MM.1S (cell line): ENCODE measurements at regions not wholly inside any gene's neighbourhood (a gene's known extent, or its start where the extent isn't known, plus 50 kb on each side); places are given as distances from the start of the nearest gene placed in this dataset.
"Not testable (repeated sequence)": the region's sequence is repeated elsewhere in the genome, so short reads cannot be mapped to it uniquely, and the experiment has no call there.

Experiments used
- EZH2 ChIP-seq: fragments of 300-600 bp; sonication (generic); optimal IDR thresholded peaks from 2 replicates; pipeline ENCODE3; 2017; ENCODE audit warnings: low read depth, mild to moderate bottlenecking, antibody characterized with exemption, low read length, mixed read lengths
- EZH2phosphoT487 ChIP-seq: fragments of 300-600 bp; sonication (generic); IDR thresholded peaks from 2 replicates; pipeline ENCODE4 v1.6.1; 2018; ENCODE audit warnings: antibody characterized with exemption, low read length
- TF ChIP-seq, protein P1 (sequence below): fragments of 300-600 bp; sonication (generic); IDR thresholded peaks from 2 replicates; pipeline ENCODE4 v1.5.1; 2016; ENCODE audit warnings: antibody characterized with exemption, low read length, mixed read lengths

DNA sequence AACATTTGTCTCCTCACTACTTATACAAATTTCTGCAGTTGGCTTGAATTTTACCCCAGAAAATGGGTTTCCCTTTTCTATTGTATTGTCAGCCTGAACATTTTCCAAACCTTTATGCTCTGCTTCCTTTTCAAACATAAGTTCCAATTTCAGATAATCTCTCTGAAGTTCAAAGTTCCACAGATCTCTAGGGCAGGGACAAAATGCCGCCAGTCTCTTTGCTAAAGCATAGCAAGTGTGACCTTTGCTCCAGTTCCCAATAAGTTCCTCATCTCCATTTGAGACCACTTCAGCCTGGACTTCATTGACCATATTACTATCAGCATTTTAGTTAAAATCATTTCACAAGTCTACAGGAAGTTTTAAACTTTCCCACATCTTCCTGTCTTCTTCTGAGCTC lies 571.1 kb upstream of the NRSN1 start:
- TF ChIP-seq EZH2, EZH2phosphoT487: not testable (repeated sequence)
- TF ChIP-seq, protein P1, sequence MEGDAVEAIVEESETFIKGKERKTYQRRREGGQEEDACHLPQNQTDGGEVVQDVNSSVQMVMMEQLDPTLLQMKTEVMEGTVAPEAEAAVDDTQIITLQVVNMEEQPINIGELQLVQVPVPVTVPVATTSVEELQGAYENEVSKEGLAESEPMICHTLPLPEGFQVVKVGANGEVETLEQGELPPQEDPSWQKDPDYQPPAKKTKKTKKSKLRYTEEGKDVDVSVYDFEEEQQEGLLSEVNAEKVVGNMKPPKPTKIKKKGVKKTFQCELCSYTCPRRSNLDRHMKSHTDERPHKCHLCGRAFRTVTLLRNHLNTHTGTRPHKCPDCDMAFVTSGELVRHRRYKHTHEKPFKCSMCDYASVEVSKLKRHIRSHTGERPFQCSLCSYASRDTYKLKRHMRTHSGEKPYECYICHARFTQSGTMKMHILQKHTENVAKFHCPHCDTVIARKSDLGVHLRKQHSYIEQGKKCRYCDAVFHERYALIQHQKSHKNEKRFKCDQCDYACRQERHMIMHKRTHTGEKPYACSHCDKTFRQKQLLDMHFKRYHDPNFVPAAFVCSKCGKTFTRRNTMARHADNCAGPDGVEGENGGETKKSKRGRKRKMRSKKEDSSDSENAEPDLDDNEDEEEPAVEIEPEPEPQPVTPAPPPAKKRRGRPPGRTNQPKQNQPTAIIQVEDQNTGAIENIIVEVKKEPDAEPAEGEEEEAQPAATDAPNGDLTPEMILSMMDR, result not testable (repeated sequence)
